ENCODE measurements at regions not wholly inside any gene's neighbourhood (a gene's known extent, or its start where the extent isn't known, plus 50 kb on each side); places are given as distances from the start of the nearest gene placed in this dataset.

DNA sequence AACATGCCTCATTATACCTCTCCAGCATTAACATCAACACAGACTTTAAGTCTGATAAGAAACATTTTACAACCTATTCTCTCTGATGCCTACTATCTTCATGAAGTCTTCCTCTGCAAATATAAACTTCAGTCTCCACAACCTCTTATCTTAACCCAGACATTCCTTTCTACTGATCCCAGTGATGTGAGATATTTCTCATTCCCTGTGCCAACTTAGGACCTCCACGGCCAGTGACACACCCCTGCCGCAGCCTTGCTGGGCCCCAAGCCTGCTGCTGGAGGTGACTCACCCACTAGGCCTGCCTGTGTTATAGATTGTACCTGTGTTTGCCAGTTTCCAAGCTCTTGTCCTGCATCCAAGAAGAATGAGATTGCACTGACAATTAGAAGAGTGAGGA lies 734.5 kb upstream of the CADM2 start:
- no peaks in the 10 kb centered on the region for H3K27me3 Mint-ChIP-seq (ENCODE audit: unreplicated experiment)
- H3K4me3 Mint-ChIP-seq (ENCODE audit: unreplicated experiment): no peak overlapping the region
- DNase-seq: no peak
- H3K4me1 Mint-ChIP-seq (ENCODE audit: low read depth, unreplicated experiment): no peaks in the 10 kb centered on the region
- peaks cover 7% of the 10 kb centered on the region for H3K9me3 Mint-ChIP-seq (ENCODE audit: unreplicated experiment)
- no peak for TF ChIP-seq CTCF (IDR thresholded peaks at IDR 0.05; ENCODE audit: partially characterized antibody, unreplicated experiment)
- H3K27ac Mint-ChIP-seq (ENCODE audit: unreplicated experiment): no peak overlapping the region
- peaks cover 24% of the 10 kb centered on the region for H3K36me3 Mint-ChIP-seq (ENCODE audit: unreplicated experiment)

- no peaks in the 10 kb centered on the region for H3K9me3 Mint-ChIP-seq (ENCODE audit: unreplicated experiment)
- H3K4me3 Mint-ChIP-seq (ENCODE audit: unreplicated experiment): no peak overlapping the region
- H3K4me1 Mint-ChIP-seq (ENCODE audit: low read depth, unreplicated experiment): no peaks in the 10 kb centered on the region
- DNase-seq: no peak
- no peak for TF ChIP-seq CTCF (IDR thresholded peaks at IDR 0.05; ENCODE audit: partially characterized antibody, unreplicated experiment)
- no peaks in the 10 kb centered on the region for H3K27me3 Mint-ChIP-seq (ENCODE audit: unreplicated experiment)
- no peak overlapping the region for H3K27ac Mint-ChIP-seq (ENCODE audit: unreplicated experiment)
- H3K36me3 Mint-ChIP-seq (ENCODE audit: unreplicated experiment): no peaks in the 10 kb centered on the region
These were observed 722.5 kb upstream of the CADM2 start for GRCh38 chr3:84236261-84236660.

GRCh38 chr3:84245789-84246188 lies 713.0 kb upstream of the CADM2 start:
- Mint-ChIP-seq H3K36me3 (ENCODE audit: unreplicated experiment) (no peaks in the 10 kb centered on the region), H3K27ac (ENCODE audit: unreplicated experiment) (no peak overlapping the region), H3K9me3 (ENCODE audit: unreplicated experiment) (no peaks in the 10 kb centered on the region), H3K4me3 (ENCODE audit: unreplicated experiment) (no peak overlapping the region), H3K4me1 (ENCODE audit: low read depth, unreplicated experiment) (no peaks in the 10 kb centered on the region), H3K27me3 (ENCODE audit: unreplicated experiment) (peaks cover 2% of the 10 kb centered on the region)
- no peak for DNase-seq
- TF ChIP-seq CTCF (IDR thresholded peaks at IDR 0.05; ENCODE audit: partially characterized antibody, unreplicated experiment): no peak

DNA sequence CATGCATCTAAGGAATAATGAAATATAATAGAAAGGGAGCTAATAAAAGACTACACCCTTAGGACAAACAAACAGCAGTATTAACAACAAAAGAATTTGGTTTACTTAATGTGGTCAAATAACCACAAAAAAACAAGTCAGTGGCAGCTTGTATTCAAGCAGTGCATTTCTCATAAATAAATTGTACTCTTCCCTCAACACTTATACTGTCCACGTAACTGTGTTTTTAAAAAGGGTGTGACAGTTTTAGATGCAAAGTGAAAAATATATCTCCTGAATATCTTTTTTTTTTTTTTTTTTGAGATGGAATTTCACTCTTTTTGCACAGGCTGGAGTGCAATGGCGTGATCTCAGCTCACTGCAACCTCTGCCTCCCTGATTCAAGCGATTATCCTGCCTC lies 698.2 kb upstream of the CADM2 start:
- H3K9me3 Mint-ChIP-seq (ENCODE audit: unreplicated experiment): no peaks in the 10 kb centered on the region
- no peaks in the 10 kb centered on the region for H3K4me1 Mint-ChIP-seq (ENCODE audit: low read depth, unreplicated experiment)
- no peak for DNase-seq
- no peak for TF ChIP-seq CTCF (IDR thresholded peaks at IDR 0.05; ENCODE audit: partially characterized antibody, unreplicated experiment)
- no peaks in the 10 kb centered on the region for H3K36me3 Mint-ChIP-seq (ENCODE audit: unreplicated experiment)
- H3K27ac Mint-ChIP-seq (ENCODE audit: unreplicated experiment): no peak overlapping the region
- no peaks in the 10 kb centered on the region for H3K27me3 Mint-ChIP-seq (ENCODE audit: unreplicated experiment)
- no peak overlapping the region for H3K4me3 Mint-ChIP-seq (ENCODE audit: unreplicated experiment)

DNA sequence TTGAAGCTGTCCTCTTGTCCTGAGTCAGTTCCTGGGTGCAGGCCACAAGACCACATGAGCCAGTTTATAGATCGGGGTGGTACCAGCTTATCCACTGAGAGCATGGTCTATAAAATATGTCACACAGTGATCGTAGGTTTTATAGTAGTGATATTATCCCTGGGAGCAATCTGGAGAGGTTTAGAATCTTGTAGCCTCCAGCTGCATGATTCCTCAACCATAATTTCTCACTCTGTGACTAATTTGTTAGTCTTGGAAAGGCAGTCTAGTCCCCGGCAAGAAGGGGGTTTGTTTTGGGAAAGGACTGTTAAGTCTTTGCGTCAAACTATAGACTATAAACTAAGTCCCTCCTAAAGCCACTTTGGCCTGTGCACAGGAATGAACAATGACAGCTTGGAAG lies 693.0 kb upstream of the CADM2 start:
- Mint-ChIP-seq H3K9me3 (ENCODE audit: unreplicated experiment) (peaks cover 2% of the 10 kb centered on the region), H3K36me3 (ENCODE audit: unreplicated experiment) (no peaks in the 10 kb centered on the region), H3K4me3 (ENCODE audit: unreplicated experiment) (no peak overlapping the region), H3K4me1 (ENCODE audit: low read depth, unreplicated experiment) (no peaks in the 10 kb centered on the region), H3K27me3 (ENCODE audit: unreplicated experiment) (peaks cover 2% of the 10 kb centered on the region), H3K27ac (ENCODE audit: unreplicated experiment) (no peak overlapping the region)
- TF ChIP-seq CTCF (IDR thresholded peaks at IDR 0.05; ENCODE audit: partially characterized antibody, unreplicated experiment): no peak
- no peak for DNase-seq
